ENCODE measurements at regions not wholly inside any gene's neighbourhood (a gene's known extent, or its start where the extent isn't known, plus 50 kb on each side); places are given as distances from the start of the nearest gene placed in this dataset.

DNA sequence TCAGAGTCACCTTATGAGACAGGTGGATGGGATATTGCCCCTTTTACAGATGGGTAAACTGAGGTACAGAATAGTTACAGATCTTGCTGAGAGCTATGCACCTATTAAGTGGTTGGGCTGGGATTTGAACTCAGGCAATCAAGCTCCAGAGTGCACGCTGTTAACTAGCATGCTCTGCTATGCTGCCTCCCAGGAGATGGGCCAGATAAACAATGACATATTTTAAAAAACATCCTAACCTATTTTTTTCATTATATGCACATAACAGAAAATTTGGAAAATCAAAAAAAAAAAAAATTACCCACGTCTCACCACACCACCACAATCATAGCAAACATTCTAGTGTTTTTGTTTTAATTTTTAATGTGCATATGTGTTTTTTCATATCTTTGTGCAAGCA is 123.4 kb upstream of the STC2 start:
- H3K9me1 ChIP-seq (replicated peaks; ENCODE audit: control insufficient read depth, extremely low read depth, insufficient read depth, low read length) = no peaks in the 10 kb centered on the region
- no peaks in the 10 kb centered on the region for H3K36me3 ChIP-seq (ENCODE audit: control insufficient read depth in 2 of 2, extremely low read depth in 1 of 2, insufficient read depth in 2 of 2, low read length in 2 of 2)
- no peak overlapping the region for H3K27ac ChIP-seq (ENCODE audit: insufficient read depth, low read depth, low read length)
- H3K4me1 ChIP-seq (ENCODE audit: control insufficient read depth, extremely low read depth, insufficient read depth, low read length) = peaks cover 20% of the 10 kb centered on the region
- CTCF ChIA-PET = interaction anchor here (0.6 to 2.9 kb wide), 3 partner anchors 31 to 157 kb away, joined by 4 to 8 read pairs (median 5); no protein-coding TSS in a partner anchor
- no peaks in the 10 kb centered on the region for H3K9me3 ChIP-seq (replicated peaks; ENCODE audit: control insufficient read depth, insufficient read depth, low read length)
- no peaks in the 10 kb centered on the region for H3K79me2 ChIP-seq (ENCODE audit: control insufficient read depth, insufficient read depth, low read length)
- no peak overlapping the region for H3K4me3 ChIP-seq (replicated peaks in 1 of 3; ENCODE audit: insufficient read depth in 1 of 3, low read depth in 1 of 3, low read length in 3 of 3)
- TF ChIP-seq POLR2A (IDR thresholded peaks at IDR 0.05; ENCODE audit: low read depth, low read length) = no peak
- no peak for TF ChIP-seq POLR2AphosphoS5 (IDR thresholded peaks at IDR 0.05; ENCODE audit: insufficient read depth, low read depth, low read length)
- POLR2A ChIA-PET = no interaction called here
- no peak overlapping the region for H2AFZ ChIP-seq (ENCODE audit: low read depth, low read length)
- H3K9ac ChIP-seq (replicated peaks; ENCODE audit: extremely low read depth, insufficient read depth, low read length) = no peak overlapping the region
- H3K27me3 ChIP-seq (ENCODE audit: control insufficient read depth in 2 of 2, insufficient read depth in 2 of 2, low read length in 2 of 2) = no peaks in the 10 kb centered on the region
- dilution Hi-C loops (cut with MboI; ENCODE audit: extremely low pct_ligation_motif_present, low sequenced_read_pairs) = no loop called here
- FAIRE-seq = no peak
- no peak overlapping the region for H3K4me2 ChIP-seq (ENCODE audit: insufficient read depth, low read length)
- H4K20me1 ChIP-seq (replicated peaks; ENCODE audit: control insufficient read depth, extremely low read depth, insufficient read depth, low read length) = no peaks in the 10 kb centered on the region
- no peak for DNase-seq (ENCODE audit: low read depth, low spot score)
- intact Hi-C loops (cut with micrococcal nuclease) = loop anchor here (5.0 kb wide), 1 partner anchor 121 kb away; no protein-coding TSS in a partner anchor
- BruUV-seq (replicated peaks) = no TSS peak

DNA sequence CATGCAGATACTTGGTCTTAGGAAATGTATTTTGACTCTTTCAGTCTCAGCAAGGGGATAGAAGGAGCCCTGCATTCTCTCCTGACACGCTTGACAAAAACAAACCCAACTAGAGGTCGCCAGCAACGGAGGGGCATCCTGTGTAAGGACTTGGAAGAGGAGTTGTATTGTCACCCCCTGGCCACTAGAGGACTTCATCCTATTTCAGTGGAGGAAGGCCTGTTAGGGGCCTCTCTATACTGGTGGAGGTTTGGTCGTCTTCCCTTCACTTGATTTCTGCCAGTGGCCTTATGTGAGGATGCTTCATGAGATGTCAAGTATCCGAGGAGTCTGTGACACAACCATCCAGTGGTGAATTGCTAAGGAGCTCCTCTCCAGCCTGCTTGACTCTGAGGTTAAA is 122.8 kb upstream of the STC2 start:
- no peak overlapping the region for H3K27ac ChIP-seq (ENCODE audit: insufficient read depth, low read depth, low read length)
- no peaks in the 10 kb centered on the region for H3K27me3 ChIP-seq (ENCODE audit: control insufficient read depth in 2 of 2, insufficient read depth in 2 of 2, low read length in 2 of 2)
- no TSS peak for BruUV-seq (replicated peaks)
- H3K9me3 ChIP-seq (replicated peaks; ENCODE audit: control insufficient read depth, insufficient read depth, low read length) = no peaks in the 10 kb centered on the region
- DNase-seq (ENCODE audit: low read depth, low spot score) = no peak
- intact Hi-C loops (cut with micrococcal nuclease) = loop anchor here (5.0 kb wide), 1 partner anchor 121 kb away; no protein-coding TSS in a partner anchor
- no peaks in the 10 kb centered on the region for H3K9me1 ChIP-seq (replicated peaks; ENCODE audit: control insufficient read depth, extremely low read depth, insufficient read depth, low read length)
- dilution Hi-C loops (cut with MboI; ENCODE audit: extremely low pct_ligation_motif_present, low sequenced_read_pairs) = no loop called here
- H3K79me2 ChIP-seq (ENCODE audit: control insufficient read depth, insufficient read depth, low read length) = no peaks in the 10 kb centered on the region
- H3K9ac ChIP-seq (replicated peaks; ENCODE audit: extremely low read depth, insufficient read depth, low read length) = no peak overlapping the region
- no peak overlapping the region for H2AFZ ChIP-seq (ENCODE audit: low read depth, low read length)
- H3K4me1 ChIP-seq (ENCODE audit: control insufficient read depth, extremely low read depth, insufficient read depth, low read length) = peaks cover 18% of the 10 kb centered on the region
- H3K4me3 ChIP-seq (replicated peaks in 1 of 3; ENCODE audit: insufficient read depth in 1 of 3, low read depth in 1 of 3, low read length in 3 of 3) = no peak overlapping the region
- TF ChIP-seq, protein P1, sequence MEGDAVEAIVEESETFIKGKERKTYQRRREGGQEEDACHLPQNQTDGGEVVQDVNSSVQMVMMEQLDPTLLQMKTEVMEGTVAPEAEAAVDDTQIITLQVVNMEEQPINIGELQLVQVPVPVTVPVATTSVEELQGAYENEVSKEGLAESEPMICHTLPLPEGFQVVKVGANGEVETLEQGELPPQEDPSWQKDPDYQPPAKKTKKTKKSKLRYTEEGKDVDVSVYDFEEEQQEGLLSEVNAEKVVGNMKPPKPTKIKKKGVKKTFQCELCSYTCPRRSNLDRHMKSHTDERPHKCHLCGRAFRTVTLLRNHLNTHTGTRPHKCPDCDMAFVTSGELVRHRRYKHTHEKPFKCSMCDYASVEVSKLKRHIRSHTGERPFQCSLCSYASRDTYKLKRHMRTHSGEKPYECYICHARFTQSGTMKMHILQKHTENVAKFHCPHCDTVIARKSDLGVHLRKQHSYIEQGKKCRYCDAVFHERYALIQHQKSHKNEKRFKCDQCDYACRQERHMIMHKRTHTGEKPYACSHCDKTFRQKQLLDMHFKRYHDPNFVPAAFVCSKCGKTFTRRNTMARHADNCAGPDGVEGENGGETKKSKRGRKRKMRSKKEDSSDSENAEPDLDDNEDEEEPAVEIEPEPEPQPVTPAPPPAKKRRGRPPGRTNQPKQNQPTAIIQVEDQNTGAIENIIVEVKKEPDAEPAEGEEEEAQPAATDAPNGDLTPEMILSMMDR (IDR thresholded peaks at IDR 0.05; ENCODE audit: extremely low read depth in 1 of 2, insufficient read depth in 1 of 2, low read depth in 1 of 2, low read length in 2 of 2) = peak; percentile 4 to 9
- TF ChIP-seq POLR2AphosphoS5 (IDR thresholded peaks at IDR 0.05; ENCODE audit: insufficient read depth, low read depth, low read length) (no peak), GATA2 (IDR thresholded peaks at IDR 0.05; ENCODE audit: insufficient read depth, insufficient read length, low read depth, low read length) (no peak), JUN (IDR thresholded peaks at IDR 0.05; ENCODE audit: borderline replicate concordance, insufficient read depth, insufficient read length, low read depth) (no peak)
- H4K20me1 ChIP-seq (replicated peaks; ENCODE audit: control insufficient read depth, extremely low read depth, insufficient read depth, low read length) = no peaks in the 10 kb centered on the region
- POLR2A ChIA-PET = no interaction called here
- no peak overlapping the region for H3K4me2 ChIP-seq (ENCODE audit: insufficient read depth, low read length)
- CTCF ChIA-PET = interaction anchor here (0.6 kb wide), 1 partner anchor 32 kb away, joined by 4 read pairs; no protein-coding TSS in a partner anchor
- no peaks in the 10 kb centered on the region for H3K36me3 ChIP-seq (ENCODE audit: control insufficient read depth in 2 of 2, extremely low read depth in 1 of 2, insufficient read depth in 2 of 2, low read length in 2 of 2)
- FAIRE-seq = no peak
